HG03432 (cell line): ENCODE measurements at regions not wholly inside any gene's neighbourhood (a gene's known extent, or its start where the extent isn't known, plus 50 kb on each side); places are given as distances from the start of the nearest gene placed in this dataset.
"Not testable (repeated sequence)": the region's sequence is repeated elsewhere in the genome, so short reads cannot be mapped to it uniquely, and the experiment has no call there.

Source experiments
- ATAC-seq: cut with Tn5 transposase; IDR thresholded peaks from one replicate; pipeline ENCODE4 v1.9.1; 2021; ENCODE audit warnings: mild to moderate bottlenecking, moderate library complexity; ENCODE audit not compliant: unreplicated experiment

- ATAC-seq = not testable (repeated sequence)
Observed at GRCh38 chrX:31014474-31014873, 57.4 kb downstream of the FTHL17 start.

DNA sequence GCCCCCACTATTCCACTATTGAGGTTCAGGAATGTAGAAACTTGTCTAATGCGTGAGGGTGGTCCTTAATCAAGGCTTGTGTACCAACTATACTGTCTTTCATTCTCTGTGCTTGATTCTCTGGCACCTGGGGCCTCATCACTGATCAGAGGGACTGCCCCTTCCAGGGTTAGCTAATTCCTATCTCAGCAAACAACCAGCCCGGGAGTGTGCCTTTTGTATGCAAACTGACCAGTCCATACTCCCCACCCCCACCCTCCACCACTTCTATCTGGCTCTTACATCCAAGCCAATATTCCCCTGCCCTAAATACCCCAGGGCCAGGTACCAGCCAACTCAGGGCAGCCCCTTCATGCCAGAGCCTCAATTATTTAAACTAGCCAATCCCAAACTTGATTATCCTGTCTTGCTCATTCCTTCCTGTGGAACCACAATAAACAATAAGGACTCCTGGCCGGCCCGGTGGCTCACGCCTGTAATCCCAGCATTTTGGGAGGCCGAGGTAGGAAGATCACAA, 59.3 kb downstream of the FTHL17 start:
- ATAC-seq = no peak

DNA sequence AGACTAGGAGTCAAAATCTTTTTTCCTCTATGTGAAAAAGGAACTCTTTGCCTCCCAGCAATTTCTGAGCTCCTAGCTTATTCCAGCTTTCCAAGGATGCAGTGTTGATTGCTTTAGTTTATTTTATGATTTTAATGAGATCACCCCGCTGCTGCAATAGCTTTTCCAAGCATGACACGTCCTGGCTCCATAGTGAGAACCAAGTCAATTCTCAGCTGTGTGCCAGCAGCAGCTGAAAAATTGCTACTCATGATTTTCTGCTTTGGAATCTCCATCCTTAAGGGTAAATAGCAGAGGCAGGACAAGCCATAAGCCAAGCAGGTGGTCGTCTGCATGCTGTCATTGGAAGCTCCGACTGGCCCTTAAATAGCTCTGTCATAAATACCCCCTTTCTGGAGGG, 64.5 kb downstream of the FTHL17 start:
- ATAC-seq = no peak

GRCh38 chrX:31006027-31006426, 65.8 kb downstream of the FTHL17 start:
- no peak for ATAC-seq

DNA sequence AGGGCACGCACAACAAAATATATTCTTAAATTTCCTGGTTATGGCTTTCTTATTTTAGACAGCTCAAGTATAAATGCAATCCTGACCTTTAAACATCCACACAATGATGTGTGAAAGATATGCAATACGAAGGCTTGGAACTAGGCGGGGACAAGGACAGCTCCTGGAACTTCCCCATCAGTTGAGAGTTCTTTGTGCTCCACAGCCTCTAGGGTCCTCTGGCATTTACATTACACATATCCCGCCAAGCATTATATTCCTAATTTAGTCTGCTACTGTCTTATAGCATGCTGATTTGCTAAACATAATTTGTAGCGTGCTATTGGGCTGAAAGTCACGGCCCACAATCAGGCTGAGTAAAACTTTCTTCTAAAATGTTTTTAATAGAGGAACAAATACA, 74.4 kb downstream of the FTHL17 start:
- no peak for ATAC-seq

DNA sequence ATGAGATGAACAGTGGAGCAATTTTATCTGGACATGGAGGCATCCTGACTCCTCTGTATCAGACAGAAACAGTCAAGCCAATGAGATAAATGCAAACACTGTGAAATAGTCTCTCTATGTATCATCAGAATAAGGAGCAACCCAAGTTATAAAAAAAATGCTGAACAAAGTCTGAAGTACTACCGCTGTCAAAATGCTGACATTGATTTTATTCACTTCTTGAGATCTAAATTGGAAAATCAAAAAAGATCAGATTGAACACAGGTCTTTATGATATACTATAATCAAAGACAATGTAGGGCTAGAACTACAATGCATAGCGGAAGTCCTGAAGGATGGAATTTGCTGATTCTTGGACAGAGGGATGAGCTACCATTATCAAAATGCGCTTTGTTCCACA, 76.1 kb downstream of the FTHL17 start:
- ATAC-seq = no peak

GRCh38 chrX:30995060-30995700, 76.7 kb downstream of the FTHL17 start:
- no peak for ATAC-seq

DNA sequence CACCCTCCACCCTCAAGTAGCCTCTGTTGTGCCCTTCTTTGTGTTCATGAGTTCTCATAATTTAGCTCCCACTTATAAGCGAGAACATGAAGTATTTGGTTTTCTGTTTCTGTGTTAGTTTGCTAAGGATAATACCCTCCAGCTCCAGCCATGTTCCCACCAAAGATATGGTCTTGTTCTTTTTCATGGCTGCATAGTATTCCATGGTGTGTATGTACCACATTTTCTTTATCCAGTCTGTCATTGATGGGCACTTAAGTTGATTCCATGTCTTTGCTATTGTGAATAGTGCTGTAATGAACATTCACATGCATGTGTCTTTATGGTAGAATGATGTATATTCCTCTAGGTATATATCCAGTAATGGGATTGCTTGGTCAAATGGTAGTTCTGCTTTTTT, 77.8 kb downstream of the FTHL17 start:
- not testable (repeated sequence) for ATAC-seq

- ATAC-seq = no peak
Observed at GRCh38 chrX:30992381-30992904, 79.4 kb downstream of the FTHL17 start.

DNA sequence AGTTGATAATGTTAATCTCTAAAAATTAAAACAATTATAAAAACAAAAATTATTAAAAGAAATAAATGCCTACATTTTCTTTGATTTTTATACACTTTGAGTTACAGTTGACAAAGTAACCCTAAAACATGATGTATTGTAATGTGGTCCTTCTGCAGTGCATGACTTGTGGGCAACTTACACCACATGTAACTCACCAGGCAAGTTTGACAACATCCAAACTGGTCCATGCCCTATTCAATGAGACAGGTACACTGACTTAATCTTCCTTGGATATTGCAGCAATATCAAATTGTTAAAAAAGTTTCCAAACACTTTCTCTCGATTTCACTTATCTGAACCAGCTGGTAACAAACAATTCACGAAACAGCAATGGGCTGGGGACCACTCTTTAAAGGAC, 81.5 kb downstream of the FTHL17 start:
- no peak for ATAC-seq

- ATAC-seq = no peak
Observed at GRCh38 chrX:30982467-30982866, 89.4 kb downstream of the FTHL17 start.

DNA sequence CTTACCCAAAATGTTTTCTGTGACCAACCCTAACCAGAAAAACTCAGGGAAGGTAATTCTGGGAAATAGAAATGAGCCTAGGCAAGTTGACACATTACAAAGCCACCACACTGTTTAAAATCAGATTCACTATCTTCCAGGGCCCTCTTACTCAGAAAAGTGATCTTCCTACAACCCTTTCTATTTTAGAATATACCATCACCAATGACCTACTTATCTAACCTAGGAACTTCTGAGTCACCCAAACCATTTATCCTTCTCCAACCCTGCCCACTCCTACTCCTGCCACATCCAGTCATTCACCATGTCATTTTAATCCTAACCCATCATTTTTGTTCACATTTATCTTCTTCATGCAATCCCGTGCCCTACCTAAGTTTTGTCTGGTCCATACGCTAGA, 89.9 kb downstream of the FTHL17 start:
- no peak for ATAC-seq

- no peak for ATAC-seq
Observed at GRCh38 chrX:30979271-30979670, 90.2 kb upstream of the TAB3 start.

GRCh38 chrX:30975467-30975866, 86.4 kb upstream of the TAB3 start:
- no peak for ATAC-seq

DNA sequence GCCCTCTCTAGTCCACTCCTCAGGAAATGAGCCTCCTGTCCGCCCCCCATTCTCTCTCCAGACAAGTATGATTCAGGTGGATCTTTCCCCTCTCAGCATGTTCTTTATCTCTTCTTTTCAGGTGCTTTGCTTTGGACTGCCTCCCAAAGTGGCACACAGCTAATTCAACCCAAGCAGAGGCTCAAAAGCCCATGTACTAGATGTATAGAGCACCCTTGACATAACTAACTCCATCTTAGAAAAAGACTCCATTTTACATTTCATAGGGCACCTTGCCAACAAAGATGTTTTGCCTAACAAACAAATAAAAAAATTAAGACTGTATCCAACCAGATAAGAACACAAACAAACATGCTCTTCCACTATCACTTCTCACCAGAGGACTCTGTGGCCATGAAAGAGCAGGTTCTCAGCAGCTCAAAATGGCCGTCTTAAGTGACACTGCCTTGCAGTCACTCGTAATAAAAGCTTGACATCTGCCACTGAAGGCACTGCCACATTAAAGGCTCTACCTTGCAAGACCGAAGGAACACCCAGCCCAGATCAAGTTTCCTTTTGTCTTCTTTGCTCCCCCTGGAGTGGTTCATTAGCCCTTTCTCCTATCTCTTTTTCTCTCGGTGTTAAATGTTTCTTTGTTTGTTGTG, 84.9 kb upstream of the TAB3 start:
- ATAC-seq = no peak

GRCh38 chrX:30971774-30972603, 82.9 kb upstream of the TAB3 start:
- ATAC-seq = peak; percentile 95

DNA sequence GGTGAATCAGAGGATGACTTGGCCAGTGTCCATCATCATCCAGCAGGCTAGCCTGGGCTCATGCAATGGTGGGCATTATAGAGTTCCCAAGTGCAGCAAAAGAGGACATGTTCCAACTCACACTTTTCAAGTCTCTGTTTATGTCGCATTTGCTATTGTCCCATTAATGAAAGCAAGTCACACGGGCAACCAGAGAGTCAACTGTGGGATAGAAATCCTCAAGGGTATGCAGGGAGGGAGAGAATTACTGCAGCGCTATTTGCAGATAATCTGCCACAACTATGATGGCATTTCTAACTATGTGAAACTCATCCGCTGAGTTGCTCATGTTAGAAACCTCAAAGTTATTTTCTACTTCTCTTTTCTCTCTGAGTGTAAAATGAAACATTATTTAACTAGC, 78.5 kb upstream of the TAB3 start:
- ATAC-seq = no peak

GRCh38 chrX:30965767-30966166, 76.7 kb upstream of the TAB3 start:
- ATAC-seq = no peak

DNA sequence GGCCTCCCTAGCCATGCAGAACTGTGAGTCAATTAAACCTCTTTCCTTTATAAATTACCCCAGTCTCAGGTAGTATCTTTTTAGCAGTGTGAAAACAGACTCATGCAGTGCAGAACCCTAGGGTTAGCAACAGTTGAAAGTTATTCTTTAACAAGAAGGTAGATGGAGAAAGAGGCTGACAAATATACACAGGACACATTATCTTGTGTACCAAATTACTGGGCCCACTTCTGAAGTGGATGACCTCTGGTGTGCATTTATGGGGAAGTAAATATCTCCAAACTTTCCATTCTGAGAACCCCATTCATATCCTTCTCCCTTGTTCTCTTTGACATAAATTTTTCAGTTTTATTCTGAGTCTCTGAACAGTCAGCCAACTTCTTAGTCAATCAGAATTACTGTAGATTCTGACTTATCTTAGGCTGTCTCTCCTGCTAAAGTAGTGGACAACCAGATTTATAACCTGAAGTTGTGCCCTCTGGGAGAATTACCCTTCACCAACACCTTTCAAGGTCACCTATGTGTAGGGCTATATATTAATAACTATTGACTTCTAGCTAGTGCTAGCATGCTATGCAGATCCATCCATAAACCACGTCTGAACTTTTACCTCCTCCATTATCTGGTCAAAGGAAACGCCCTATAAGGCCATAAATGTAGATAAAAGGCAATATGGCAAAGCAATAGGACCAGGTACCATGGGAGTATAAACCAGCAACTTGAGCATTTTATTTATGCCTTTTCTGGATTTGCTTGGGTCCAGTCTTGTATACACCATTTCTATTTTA, 72.5 kb upstream of the TAB3 start:
- ATAC-seq = no peak

DNA sequence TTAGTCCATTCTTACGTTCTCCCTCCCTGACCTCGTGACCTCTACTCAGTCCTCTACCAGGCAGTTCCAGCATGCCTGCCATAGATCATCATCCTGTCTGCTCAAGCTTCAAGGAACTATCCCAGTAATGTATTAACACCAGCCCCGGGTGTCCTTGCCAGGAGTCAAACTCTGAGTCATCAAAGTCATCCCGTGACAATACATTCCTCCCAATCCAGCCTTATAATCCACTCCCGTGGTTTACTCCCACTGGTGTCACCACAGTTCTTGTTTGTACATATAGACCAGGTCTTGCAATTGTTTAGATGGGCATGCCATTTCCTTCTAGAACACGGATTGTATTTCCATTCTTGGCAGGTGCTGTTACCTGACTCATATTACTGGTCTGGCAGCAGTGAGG, 68.7 kb upstream of the TAB3 start:
- ATAC-seq = no peak

DNA sequence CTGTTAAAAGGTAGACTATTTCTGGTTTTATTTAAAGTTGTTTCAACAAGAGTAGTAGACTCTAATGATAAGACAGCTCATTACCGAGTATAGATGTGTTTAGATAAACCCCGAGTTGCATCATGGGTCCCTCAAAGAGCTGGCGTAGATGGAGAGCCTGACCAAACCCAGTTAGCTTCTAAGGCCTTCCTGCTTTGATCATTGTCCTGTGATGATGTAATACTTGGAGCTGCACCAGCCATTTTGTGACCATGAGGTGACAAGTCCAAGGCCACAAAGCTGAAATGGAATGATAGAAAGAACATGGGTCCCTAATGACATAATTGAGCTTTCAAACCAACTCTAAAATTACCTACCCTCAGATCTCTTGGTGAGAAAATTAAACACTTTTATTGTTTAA, 66.6 kb upstream of the TAB3 start:
- no peak for ATAC-seq
